SH-SY5Y (cell line): ENCODE measurements at regions not wholly inside any gene's neighbourhood (a gene's known extent, or its start where the extent isn't known, plus 50 kb on each side); places are given as distances from the start of the nearest gene placed in this dataset.

Source experiments
- GATA2 ChIP-seq: IDR thresholded peaks from 2 replicates; pipeline ENCODE4 v1.6.1; 2011; ENCODE audit warnings: mild to moderate bottlenecking, low read depth, low read length
- GATA3 ChIP-seq: IDR thresholded peaks from 2 replicates; pipeline ENCODE4 v1.6.1; 2011; ENCODE audit warnings: low read depth, mild to moderate bottlenecking, low read length, moderate library complexity

- TF ChIP-seq GATA2 (no peak), GATA3 (no peak)
These were observed 468.4 kb upstream of the SEMA3D start for GRCh38 chr7:85655252-85655651.
